Stimulated activated CD8-positive, alpha-beta memory T cell treated with anti-CD3 and anti-CD28 coated beads, Interleukin-7, amount 100 ng/mL, for 24 hours (primary cell): ENCODE measurements at regions not wholly inside any gene's neighbourhood (a gene's known extent, or its start where the extent isn't known, plus 50 kb on each side); places are given as distances from the start of the nearest gene placed in this dataset.

Experiments used
- DNase-seq: peaks from one replicate; pipeline ENCODE4 v3.0.0-alpha.2; 2020; ENCODE audit warnings: low read depth

DNA sequence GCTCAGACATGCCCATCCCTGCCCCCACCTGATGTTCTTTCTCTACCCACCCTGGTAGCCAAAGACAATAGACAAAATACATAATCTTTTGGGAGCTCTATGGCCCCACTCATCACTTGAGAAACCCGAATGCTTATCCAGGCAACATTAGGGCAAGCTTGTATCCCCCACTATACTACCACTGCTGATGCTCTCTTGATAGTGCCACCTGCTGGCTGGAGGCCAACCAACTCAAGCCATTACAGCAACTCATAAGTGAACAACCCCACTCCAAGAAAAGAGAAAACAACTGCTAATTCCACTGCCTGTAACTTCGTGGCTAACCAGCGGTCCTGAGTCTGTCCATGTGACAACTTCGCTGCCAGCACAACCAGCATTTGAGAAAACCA is 342.5 kb upstream of the TGFBR2 start:
- no peak for DNase-seq

DNA sequence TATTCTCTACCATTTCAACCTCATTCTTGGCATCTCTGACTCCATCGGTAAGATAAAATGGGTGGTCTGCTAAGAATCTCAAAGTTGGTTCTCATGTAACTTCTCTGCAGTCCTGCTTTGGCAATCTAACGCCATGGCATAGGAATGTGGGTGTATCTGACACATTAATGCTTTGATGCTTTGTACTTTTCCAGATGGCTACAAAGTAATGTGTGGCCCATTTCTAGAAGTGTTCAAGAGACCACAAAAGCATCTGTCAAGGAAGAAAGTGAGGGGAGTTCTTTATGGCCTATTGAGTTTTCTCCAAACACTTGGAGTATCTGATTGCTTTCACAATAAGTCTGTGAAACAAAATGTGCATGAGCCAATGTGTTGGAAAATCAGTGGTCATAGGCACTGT is 339.9 kb upstream of the TGFBR2 start:
- DNase-seq, result no peak

DNA sequence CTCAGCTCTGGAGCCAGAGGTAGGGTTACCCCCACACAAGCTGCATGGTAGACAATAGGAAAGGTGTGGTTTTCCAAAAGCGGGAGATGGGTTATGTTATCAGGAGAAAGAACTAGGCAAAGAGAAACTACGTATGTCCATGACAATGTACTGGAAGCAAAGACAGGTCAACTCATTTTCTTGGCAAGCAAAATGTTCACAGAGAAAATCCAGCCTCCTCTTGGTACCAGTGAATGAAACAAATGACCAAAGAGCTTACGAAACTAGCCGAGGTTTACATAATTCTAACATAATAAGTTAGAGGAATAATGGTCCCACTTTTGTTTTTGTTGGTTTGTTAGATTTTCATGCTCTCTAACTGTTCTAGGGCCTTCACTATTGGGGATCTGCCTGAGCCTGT is 338.1 kb upstream of the TGFBR2 start:
- no peak for DNase-seq

DNA sequence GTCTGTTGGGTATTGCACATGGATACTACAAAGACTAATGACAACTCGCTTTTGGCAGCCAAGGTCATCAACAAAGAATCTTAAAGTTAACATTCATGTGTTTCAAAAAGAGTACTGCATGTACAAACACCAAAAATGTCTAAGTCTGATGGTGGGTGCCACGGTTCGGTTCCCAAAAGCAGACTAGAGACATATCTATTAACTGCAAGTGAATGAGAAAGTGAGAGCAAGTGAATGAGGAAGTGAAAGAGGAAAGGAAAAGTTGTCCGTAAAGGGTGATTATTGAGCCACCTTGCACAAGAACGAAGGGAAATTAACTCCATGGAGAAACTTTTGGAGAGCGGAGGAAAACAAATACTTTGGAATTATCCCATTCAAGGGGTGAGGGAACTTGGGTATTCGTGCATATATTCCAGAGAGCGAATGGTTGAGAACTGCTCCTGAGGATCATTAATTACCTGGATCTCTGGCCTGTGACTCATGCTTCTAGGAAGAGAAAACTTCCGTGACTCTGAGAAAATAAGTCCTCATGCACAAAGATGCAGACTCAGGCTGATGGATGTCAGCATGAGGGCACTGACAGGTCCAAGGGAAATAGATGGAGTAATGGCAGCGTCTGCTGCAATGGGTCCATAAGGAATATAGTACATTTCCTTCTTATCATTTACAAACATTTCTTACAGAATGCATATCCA is 336.5 kb upstream of the TGFBR2 start:
- no peak for DNase-seq

DNA sequence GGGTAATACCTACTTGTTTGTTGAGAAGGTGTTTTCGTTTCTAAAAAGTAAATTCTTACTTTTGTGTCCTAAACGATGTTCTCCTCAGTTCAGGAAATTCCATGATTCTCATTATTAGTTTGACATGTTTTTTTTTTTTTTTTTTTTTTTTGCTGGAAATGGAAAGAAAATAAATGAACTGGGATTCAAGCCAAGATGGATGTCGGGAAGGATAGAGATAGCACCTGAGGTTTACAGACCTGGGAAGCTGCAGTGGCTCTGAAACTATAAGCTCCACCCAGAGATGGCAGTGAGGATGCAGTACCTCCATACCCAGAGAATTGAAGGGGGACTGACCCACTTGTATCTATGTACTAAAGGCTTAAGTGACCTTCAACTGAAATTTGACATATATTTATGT is 334.6 kb upstream of the TGFBR2 start:
- DNase-seq, result no peak

DNA sequence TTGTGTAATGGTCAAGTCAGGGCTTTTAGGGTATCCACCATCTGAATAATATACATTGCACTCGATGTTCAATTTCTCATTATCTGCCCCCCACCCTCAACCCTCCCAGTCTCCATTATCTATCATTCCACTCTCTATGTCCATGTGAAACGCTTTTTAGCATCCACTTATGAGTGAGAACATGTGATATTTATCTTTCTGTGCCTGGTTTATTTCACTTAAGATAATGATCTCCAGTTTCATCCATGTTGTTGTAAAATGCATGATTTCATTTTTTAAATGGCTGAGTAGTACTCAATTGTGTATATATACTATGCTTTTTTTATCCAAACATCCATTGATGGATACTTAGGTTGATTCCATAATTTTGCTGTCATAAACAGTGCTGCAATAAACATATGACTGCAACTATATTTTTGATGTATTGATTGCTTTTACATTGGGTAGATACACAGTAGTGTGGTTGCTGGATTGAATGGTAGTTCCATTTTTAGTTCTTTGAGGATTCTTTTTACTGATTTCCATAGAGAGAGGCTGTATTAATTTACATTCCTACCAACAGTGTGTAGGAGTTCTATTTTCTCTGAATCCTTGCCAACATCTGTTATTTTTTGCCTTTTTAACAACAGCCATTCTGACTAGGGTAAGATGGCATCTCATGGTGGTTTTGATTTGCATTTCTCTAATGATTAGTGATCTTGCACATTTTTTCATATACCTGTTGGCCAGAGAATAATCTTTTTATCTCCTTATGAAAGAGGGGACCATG is 332.9 kb upstream of the TGFBR2 start:
- no peak for DNase-seq

DNA sequence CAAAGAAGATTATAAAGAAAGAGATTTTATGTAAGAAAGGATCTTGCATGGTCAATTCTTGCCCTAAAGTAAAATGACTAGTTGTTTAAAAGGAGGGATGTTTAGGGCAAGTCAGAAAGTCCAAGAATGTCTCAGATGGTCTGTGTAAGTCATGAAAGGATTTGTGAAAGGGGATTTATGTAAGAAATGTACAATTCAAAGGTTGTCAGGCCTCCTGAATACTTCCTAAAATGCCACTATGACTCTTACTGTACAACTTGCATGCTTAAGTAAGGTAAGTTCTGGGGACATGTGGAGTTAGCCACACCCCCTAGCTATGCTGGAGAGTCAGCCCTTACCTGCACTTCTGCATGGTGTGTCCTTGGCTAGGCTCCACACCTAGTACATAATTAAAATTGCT is 328.9 kb upstream of the TGFBR2 start:
- no peak for DNase-seq

DNA sequence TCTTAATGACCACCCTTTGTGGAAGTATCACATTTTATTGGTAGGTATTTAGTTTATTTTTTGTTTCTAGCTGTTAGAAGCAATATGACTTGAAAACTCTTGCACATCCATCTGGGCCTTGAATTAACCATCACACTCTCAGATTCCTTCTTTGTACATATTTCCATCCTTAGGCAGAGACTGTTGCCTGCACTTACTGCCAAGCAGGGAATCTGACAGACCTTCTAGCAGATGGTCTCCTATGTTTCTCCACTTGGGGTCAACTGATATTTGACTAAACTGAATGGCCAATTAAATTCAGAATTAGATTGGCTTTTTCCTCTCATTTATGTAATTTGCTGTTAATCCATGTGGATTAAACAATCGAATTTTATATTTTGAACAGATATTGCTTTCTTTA is 324.9 kb upstream of the TGFBR2 start:
- no peak for DNase-seq

DNA sequence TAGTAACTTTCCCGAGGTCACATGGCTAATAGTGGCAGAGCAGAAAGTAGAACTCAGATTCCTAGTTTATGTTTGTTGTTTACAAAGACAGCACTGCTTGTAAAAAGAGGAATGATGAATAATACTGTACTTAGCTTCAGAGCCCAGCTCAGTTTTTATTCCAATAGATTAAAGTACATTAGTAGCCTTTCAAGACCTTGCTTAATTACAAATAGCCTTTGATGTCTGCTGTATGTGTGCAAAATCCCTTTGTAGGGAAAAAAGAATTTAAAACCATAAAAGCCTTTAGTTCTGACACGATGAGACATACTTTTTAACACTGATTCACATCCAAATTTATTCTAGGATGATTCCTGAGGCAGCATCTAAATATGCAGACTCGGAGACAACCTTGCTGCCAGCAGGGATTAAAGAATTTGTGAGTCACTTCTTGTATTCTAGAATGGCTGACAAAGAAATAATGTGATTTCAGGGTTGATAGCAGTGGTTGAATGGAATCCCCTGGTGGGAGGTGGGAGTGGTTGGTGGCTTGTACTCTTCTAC is 324.2 kb upstream of the TGFBR2 start:
- DNase-seq, result no peak

DNA sequence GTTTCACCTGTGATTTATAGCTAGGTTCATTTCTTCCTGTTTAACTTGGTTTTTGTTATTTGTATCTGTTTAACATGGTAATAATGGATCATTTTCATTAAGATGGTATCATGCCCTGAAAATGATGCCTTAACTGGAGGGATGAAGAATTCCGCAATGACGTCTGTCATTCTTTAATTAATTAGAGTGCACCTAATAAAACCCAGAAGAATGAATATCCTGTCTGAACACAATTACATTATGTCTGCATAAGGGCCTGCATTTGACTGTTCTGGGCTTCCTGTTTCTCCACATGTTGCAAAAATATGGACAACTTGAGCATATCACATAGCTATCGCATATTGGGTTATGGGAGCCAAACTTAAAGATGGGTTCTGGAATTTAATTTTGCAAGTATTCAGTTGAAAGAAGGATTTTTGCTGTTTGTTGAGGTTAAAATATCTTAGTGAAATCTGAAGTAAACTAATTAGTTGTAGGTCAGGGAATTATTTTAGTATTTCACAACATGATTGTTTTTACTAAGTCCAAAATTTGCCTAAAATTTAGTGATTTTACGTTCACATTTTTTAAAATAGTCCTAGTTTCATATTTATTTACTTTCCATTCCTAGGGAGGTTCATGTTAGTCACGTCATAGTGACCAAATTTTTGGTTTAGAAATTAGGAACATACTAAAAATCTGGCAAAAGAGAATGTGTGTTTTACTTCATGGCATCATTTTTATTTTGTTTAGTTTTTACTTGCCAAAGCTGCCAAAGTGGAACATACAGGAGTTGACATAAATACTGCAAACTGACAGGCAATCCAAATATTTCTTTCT is 321.0 kb upstream of the TGFBR2 start:
- DNase-seq, result no peak

DNA sequence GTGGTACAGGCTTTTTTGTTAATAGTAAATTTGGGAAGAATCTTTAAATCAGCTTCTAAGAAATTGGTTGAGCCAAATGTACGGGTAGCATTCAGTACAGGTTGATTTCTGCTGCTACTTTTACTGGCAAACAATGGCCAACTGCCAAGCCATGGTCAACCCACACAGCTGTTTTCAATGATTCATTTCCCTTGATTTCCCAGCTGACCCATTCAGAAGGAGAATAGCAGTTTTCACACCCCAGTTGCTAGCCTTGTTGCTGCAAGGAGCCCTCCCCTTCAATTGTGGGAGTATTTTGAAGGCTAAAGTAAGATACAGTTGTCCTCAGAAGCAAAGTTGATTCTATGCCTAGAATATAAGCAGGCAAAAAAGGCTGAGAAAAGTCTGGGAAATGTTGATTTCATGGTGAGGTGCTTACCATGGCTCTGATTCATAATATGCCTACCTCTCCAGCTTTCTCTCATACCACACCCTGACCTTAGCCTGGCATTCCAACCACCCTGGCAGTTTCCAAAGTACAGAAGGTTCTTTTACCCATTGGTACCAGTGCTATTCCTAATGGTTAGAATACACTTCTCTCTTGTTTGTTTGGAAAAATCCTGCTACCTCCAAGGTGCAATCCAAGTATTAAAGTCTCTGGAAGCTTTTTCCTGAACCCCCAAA is 320.3 kb upstream of the TGFBR2 start:
- no peak for DNase-seq

DNA sequence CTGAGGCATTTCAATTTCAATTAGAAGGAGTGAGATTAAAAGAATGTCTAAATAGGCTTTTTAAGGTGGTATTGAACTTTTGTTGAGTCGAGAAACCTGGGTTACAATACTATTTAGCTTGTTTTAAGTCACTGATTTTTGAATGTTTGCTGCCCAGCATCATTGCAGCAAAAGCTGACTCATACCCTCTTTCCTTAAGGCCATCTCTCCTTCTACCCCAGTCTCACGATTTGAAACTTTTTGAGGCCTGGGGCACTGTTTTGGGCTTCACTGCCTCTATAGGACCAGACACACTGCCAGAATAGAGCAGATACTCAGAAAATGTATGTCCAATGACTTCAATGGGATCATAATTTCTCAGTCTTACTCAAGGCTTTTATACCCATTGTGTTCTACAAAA is 319.6 kb upstream of the TGFBR2 start:
- DNase-seq, result no peak

DNA sequence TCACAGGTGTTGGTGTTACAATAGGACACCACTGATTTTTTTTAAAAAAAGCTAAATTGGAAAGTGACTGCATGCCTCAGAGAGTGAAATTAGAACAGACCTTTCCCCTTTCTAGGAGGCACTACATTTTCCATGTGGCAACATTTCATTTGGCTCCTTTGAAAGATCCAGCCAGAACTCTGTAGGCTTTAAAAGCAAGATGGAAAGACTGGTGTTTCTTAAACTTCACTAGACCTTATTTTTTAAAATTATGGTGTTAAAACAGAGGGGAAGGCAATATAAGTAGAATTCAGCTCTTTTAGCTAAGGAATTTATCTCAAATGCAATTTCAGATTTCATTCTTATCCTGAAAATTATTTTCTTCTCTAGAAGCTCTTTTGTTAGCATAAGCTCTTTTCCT is 317.6 kb upstream of the TGFBR2 start:
- DNase-seq, result no peak

DNA sequence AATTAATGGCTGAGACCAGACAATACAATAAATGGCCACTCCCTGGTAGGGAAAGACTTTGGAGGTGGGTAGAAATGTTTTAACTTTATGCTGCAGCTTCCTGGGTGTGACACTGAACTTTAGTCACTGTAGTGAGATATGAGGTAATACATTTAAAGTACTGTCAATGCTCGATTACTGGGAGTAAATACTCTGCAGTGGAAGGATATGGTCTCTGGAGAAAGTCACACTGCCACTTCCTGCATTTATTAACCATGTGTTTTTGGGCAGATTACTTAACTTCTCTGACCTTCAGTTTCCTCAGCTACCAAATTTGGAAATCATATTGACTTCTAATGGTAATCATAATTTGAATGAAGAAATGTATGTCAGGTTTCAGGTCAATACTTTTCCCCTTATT is 317.1 kb upstream of the TGFBR2 start:
- no peak for DNase-seq

DNA sequence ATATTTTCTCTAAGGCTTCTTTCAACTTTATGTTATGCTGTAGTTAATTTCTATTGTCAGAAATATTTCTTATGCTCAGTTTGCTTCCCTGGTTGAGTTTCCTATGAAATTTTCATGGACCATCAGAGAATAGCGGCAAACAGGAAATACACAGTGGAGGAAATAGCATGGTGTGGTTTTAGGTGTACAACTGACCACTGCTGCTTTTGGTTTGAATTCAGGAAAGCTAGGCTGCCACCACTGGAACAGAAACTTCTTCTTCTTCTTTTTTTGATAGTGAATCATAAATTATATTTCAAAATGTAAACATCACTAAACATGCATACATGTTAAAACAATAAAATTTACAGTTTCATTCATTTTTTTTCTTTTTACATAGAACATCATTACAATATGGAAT is 316.6 kb upstream of the TGFBR2 start:
- DNase-seq, result no peak

DNA sequence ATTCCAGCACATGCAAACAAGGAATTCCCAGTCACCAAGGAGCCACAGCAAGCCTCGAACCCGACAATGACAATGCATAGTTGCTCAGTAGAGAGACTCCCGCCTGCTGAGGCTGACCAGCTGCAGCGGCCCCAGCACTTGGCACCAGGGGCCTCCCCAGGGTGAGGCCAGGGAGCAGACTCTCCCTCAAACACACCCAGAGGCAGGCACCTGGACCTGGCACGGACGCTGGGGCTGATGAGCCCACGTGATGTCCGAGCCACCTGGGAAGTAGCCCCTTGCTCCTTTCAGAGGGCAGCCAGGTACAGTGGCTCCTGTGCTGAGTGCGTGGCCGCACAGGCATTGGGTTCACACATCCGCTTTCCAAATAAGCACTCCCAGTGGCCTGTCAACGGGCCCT is 315.9 kb upstream of the TGFBR2 start:
- no peak for DNase-seq

DNA sequence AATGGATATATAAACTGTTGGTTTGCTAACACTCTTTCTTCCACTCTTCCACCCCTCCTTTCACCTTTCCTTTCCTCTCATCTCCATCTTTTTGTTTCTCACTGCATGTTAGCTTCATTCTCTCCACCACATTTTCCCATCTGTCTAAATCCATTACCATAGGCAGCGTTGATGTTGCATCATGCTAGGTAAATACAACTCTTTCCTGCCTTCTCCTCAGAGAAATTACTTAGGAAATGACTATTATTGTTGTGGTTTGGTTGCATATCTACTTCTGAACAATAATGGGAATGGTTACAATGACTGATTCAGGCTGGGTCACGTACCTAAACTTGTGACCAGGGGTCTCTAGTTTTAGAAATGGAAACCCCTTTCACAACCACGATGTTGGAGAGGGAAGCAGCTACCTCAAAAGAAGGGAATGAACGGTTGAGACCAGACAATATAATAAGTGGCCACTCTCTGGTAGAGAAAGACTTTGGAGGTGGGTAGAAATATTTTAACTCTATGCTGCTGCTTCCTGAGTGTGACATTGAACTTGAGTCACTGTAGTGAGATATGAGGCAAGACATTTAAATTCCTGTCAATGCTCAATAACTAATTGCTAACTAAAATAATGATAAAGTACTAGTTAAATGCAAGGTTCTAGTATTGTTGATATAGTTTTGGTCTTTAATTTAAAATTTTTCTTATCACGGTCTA is 314.1 kb upstream of the TGFBR2 start:
- no peak for DNase-seq

DNA sequence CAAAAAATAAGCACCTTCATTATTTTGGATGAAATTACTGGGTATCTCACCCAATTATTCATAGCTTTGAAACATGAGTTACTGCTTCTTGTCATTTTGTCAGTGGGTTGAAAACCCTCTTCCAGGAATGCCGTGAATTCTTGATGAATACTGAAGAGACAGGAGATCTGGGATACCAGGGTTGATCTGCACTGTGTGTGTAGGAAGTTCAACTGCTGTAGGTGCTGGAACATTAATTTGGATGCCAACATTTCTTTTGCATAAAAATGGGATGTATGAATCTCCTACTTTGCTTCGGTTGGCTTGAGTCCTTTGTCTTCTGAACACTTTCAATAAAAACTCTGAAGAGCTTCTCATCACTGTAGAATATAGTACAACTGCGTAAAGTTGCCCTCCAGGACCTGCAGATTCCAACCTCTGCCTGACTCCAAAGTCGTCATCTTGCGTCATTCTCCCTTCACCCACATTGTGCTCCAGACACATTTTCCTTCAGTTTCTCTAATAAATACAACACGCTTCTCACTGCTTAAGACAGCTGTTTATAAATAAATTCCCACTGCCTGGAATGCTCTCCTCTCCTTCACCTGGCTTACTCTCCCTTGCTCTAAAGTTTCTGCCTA is 312.7 kb upstream of the TGFBR2 start:
- DNase-seq, result no peak

DNA sequence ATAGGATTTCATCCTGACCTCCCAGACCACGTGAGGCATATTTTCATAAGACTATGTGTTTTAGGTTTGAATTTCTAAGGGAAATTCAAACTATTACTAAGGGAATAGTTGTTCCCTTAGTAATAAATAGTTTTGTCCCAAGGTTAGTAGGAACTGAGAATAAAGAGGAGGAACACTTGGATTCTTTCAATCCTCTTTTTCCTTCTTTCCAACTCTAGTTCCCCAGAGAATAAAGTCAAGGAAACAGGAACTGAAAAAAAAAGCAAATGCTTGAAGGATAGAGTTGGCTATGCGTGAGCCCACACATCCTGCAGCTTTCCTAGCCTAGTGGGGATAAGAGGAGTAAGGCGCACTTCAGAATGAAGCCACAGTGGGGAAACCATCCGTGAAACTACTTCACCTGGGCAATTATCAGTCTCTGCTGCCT is 312.1 kb upstream of the TGFBR2 start:
- DNase-seq, result no peak

DNA sequence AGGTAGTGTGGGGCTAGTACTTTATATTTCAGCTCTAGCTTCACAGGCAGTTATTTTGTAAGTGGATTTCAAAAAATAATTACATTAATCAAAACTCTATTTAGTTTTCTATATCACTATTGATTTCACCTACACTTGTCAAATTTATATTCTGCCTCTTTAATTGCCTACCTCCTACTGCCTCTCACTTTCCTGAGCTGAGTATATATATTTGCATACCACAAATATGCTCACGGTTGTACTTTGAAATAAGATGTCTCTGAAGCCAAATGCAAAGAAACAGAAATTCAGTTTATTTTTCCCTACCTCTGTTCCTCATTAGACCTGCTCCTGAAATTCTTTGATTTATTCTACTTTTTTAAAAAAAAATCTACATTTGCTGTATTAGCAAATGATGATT is 309.3 kb upstream of the TGFBR2 start:
- DNase-seq, result no peak
